Sigmoid colon (tissue), 3 donors: ENCODE measurements at regions not wholly inside any gene's neighbourhood (a gene's known extent, or its start where the extent isn't known, plus 50 kb on each side); places are given as distances from the start of the nearest gene placed in this dataset.

Experiments
- POLR2A ChIP-seq, 2 donors: fragments of 450-650 bp; IDR thresholded peaks; one replicate each; pipeline ENCODE4 v1.6.1; 2016; ENCODE audit warnings: antibody characterized with exemption in 2 of 2, mild to moderate bottlenecking in 2 of 2, moderate library complexity in 2 of 2
- TF ChIP-seq, protein P1 (sequence below), 4 experiments: fragments of 450-650 bp in 3 of 4; fragments of 200-600 bp in 1 of 4; IDR thresholded peaks; one replicate each; pipeline ENCODE4 v1.5.1; 2016 to 2019; ENCODE audit warnings: antibody characterized with exemption in 4 of 4, mild to moderate bottlenecking in 3 of 4, moderate library complexity in 2 of 4

GRCh38 chr21:38115870-38116269 lies 140.9 kb upstream of the KCNJ15 start:
- TF ChIP-seq, protein P1, sequence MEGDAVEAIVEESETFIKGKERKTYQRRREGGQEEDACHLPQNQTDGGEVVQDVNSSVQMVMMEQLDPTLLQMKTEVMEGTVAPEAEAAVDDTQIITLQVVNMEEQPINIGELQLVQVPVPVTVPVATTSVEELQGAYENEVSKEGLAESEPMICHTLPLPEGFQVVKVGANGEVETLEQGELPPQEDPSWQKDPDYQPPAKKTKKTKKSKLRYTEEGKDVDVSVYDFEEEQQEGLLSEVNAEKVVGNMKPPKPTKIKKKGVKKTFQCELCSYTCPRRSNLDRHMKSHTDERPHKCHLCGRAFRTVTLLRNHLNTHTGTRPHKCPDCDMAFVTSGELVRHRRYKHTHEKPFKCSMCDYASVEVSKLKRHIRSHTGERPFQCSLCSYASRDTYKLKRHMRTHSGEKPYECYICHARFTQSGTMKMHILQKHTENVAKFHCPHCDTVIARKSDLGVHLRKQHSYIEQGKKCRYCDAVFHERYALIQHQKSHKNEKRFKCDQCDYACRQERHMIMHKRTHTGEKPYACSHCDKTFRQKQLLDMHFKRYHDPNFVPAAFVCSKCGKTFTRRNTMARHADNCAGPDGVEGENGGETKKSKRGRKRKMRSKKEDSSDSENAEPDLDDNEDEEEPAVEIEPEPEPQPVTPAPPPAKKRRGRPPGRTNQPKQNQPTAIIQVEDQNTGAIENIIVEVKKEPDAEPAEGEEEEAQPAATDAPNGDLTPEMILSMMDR (IDR thresholded peaks at IDR 0.05) = no peak
- TF ChIP-seq POLR2A (IDR thresholded peaks at IDR 0.05) = no peak
